GM12864 (cell line): ENCODE measurements at regions not wholly inside any gene's neighbourhood (a gene's known extent, or its start where the extent isn't known, plus 50 kb on each side); places are given as distances from the start of the nearest gene placed in this dataset.

ENCODE experiments used
- DNase-seq: peaks from one replicate; pipeline ENCODE4 v3.0.0-alpha.2; 2011; ENCODE audit warnings: low read depth
- H3K4me3 ChIP-seq: 2 replicates; pipeline ENCODE4 v1.5.1; 2011; ENCODE audit warnings: mild to moderate bottlenecking, low read depth, low read length, control low read depth
- TF ChIP-seq, protein P1 (sequence below): IDR thresholded peaks from 2 replicates; pipeline ENCODE4 v1.5.1; 2011; ENCODE audit warnings: low read depth, mild to moderate bottlenecking, moderate library complexity, low read length, control low read depth, inconsistent platforms; ENCODE audit errors: missing control alignments

DNA sequence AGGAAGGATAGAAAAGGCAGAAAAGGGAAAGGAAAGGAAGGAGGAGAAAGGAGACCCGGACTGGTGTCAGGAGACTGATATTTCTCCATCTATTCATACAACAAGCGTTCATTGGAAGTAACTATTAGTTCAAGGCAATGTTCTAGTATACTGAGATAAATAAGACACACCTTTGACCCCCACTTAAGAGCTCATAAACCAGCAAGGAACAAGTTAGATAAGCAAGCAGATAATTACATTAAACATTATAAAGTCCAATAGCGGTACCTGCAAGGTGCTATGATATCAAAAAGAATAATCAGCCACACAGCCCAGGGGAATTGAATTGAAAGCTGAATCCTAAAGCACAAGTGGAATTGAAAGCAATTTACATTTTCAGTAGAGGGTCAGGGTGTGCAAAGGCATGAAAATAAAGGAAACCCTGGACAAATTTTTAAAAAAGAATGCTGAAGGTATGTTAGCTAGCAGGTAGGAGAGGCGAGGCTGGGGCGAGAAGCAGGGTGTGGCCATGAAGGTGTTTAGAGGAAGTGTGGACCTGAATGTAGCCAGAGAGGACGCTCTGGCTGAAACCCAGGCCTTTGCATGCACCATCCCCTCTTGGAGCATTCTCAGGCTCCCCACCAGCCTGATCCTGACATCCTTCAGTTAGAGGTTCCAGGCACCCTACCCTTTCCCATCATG is 200.0 kb downstream of the SETD4 start:
- no peak for DNase-seq
- TF ChIP-seq, protein P1, sequence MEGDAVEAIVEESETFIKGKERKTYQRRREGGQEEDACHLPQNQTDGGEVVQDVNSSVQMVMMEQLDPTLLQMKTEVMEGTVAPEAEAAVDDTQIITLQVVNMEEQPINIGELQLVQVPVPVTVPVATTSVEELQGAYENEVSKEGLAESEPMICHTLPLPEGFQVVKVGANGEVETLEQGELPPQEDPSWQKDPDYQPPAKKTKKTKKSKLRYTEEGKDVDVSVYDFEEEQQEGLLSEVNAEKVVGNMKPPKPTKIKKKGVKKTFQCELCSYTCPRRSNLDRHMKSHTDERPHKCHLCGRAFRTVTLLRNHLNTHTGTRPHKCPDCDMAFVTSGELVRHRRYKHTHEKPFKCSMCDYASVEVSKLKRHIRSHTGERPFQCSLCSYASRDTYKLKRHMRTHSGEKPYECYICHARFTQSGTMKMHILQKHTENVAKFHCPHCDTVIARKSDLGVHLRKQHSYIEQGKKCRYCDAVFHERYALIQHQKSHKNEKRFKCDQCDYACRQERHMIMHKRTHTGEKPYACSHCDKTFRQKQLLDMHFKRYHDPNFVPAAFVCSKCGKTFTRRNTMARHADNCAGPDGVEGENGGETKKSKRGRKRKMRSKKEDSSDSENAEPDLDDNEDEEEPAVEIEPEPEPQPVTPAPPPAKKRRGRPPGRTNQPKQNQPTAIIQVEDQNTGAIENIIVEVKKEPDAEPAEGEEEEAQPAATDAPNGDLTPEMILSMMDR, result no peak

DNA sequence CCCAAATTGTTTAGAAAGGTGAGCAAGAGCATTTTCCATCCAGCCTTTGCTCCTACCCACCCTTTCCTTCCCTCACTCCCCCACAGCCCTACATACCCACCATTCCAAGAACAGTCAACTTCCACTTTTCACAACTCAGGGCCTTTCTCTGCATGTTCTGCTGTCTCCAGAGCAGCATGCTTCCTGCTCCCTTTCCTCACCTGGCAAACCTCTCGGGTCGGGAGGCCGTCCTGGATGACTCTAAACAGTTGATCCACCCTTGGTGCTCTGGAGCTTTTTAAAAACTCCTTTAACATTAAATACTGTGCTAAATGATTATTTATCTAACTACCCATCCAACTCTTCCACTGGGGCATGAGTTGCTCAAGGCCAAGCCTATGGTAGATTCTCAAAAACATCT is 200.6 kb downstream of the SETD4 start:
- H3K4me3 ChIP-seq, result no peak overlapping the region
- TF ChIP-seq, protein P1, result no peak
- DNase-seq, result no peak

More for the DNA sequence above, 200.0 kb downstream of the SETD4 start:
- H3K4me3 ChIP-seq, result no peak overlapping the region

DNA sequence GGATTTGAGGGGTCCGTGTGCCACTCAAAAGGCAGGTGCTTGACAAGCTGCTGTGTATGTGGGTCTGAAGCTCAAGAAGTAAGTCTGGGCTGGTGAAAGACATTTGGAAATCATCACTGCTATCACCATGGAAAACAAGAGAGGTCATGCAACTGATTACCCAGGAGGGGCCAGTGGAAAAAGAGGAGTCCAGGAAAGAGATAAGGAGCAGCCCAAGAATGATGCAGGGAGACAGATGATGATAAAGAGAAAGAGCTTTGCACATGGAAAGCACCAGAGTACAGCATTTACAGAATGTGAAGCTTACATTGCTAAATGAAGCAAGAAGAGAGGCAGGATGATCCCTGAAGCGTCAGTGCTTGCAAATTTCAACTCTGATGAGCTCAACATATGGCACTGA is 203.2 kb downstream of the SETD4 start:
- DNase-seq, result no peak
- TF ChIP-seq, protein P1, result no peak
- no peak overlapping the region for H3K4me3 ChIP-seq

DNA sequence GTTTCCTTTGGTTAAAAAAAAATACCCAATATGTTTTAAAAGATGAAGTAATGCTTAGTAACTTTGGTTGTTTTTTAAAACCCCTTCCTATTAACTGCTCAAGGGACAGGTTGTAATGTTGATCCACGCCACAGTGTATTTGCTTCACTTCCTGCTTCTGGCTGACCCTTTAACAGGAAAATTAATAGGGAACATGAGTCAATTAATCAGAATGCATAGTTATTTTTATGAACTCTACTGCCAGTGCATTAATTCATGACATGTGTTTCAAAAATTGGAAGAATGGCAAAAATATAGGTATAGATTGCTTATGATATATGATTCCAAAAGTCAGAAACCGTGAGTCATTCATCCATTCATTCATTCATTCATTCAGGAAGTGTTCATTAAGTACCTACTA is 204.8 kb downstream of the SETD4 start:
- no peak for DNase-seq
- TF ChIP-seq, protein P1, result no peak
- H3K4me3 ChIP-seq, result no peak overlapping the region

DNA sequence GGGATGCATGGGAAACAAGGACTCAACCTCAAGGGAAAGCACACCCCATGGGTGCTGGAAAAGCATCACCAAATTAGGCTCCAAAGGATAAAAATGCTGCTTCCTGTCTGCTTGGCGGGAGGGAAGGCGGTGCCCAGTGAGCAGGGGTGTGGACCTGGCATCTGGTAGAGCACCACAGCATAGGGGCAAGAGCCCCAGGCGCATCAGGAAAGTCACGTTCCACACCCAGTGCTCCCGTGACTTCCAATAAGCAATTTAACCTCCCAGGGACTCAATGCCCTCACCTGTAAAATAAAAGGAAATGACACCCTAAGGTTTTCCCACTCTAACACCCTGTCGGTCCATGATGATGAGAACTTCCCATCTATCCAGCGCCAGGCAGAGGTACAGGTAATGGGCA is 206.0 kb downstream of the SETD4 start:
- TF ChIP-seq, protein P1, result no peak
- H3K4me3 ChIP-seq, result no peak overlapping the region
- no peak for DNase-seq

DNA sequence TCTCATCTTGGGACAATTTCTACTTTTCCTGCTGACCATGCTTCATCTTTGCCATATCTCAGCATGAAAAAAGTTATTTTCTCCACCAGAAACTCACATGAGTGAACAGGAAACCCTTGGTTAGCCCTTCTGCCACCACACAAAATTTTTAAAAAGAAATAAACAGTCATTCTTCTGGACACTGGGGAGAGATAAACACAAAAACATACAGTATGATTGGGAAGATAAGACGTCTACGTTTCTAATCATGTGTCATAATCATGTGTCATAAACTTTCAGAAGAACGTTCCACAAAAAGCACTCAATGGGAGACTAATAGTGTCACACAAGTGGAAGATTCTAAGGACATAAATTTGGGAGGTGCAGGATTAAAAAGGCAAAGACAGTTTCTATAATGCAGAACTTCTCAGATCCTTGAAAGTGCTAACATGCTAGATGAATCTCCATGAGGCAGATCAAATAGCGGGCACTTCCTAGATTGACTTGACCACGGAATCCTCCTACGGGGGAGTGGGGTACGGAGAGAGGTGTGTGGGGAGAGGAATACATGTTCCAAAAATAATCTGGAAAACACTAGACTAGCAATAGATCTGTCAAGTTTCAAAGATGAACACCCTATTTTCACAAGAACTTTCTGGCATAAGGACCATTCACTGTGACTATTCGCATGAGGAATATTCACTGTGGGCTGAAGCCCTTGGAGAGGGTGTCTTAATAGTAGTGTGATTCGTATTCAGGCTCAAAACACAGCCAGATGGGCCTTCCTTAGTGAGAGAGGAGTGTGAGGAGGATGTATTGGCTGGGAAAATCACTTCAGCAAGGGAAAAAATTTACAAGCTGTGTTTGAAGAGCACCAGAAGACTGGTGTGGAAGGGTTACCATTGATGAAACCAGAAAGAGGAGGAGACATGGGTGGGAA is 206.7 kb downstream of the SETD4 start:
- TF ChIP-seq, protein P1, result no peak
- H3K4me3 ChIP-seq, result no peak overlapping the region
- no peak for DNase-seq
